Peyer's patch (tissue), 4 donors: ENCODE measurements at regions not wholly inside any gene's neighbourhood (a gene's known extent, or its start where the extent isn't known, plus 50 kb on each side); places are given as distances from the start of the nearest gene placed in this dataset.
A peak's percentile ranks its signal among the peaks of the same experiment; 100 is the strongest.

Source experiments
- DNase-seq, 3 donors: peaks; one replicate each; pipeline ENCODE4 v3.0.0-alpha.2; 2017 to 2019
- H3K27ac ChIP-seq, 4 donors: fragments of 200-600 bp; sonication (generic); one replicate each; pipeline ENCODE4 v1.5.1; 2016 to 2019
- H3K27me3 ChIP-seq, 2 donors: fragments of 200-600 bp; sonication (generic); one replicate each; pipeline ENCODE4 v1.5.1; 2019
- H3K36me3 ChIP-seq, 3 donors: fragments of 200-600 bp; sonication (generic); one replicate each; pipeline ENCODE4 v1.5.1; 2016 to 2019
- H3K4me1 ChIP-seq, 4 donors: fragments of 200-600 bp; sonication (generic); one replicate each; pipeline ENCODE4 v1.5.1; 2016 to 2019
- H3K4me3 ChIP-seq, 4 donors: fragments of 200-600 bp; sonication (generic); 1 replicate in 3 of 4; 2 replicates in 1 of 4; pipeline ENCODE4 v1.5.1; 2016 to 2019; ENCODE audit warnings: mild to moderate bottlenecking in 1 of 4
- H3K9me3 ChIP-seq, 4 donors: fragments of 200-600 bp; sonication (generic); one replicate each; pipeline ENCODE4 v1.5.1; 2016 to 2019; ENCODE audit warnings: mild to moderate bottlenecking in 1 of 4
- POLR2A ChIP-seq, 2 donors: fragments of 450-650 bp; IDR thresholded peaks; one replicate each; pipeline ENCODE4 v1.5.1; 2017; ENCODE audit warnings: antibody characterized with exemption in 2 of 2, mild to moderate bottlenecking in 2 of 2, moderate library complexity in 2 of 2
- TF ChIP-seq, protein P1 (sequence below), 6 experiments: fragments of 450-650 bp in 4 of 6; fragments of 200-600 bp in 2 of 6; sonication (generic) in 1 of 6; IDR thresholded peaks; one replicate each; pipeline ENCODE4 v1.5.1; 2017 to 2019; ENCODE audit warnings: antibody characterized with exemption in 6 of 6, mild to moderate bottlenecking in 3 of 6, moderate library complexity in 1 of 6

DNA sequence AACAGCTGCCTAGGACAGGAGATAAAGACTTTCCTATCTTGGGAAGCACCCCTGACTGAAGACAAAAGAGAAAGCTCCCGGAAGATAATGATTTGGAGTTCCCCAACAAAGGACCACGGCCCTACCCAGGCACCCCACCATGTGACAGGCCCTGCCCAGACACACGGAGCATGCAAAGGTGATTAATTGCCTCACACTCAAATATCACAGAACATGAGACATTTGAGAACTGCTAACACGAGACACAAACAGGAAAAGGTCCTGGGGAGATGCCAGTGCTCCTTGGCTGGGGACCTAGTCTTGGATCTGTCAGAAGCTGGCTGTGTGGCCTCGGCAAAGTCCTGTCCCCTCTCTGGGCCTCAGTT, 82.5 kb upstream of the PTPN1 start:
- no peaks in the 10 kb centered on the region for H3K36me3 ChIP-seq
- H3K27me3 ChIP-seq: no peaks in the 10 kb centered on the region
- DNase-seq: no peak
- TF ChIP-seq, protein P1, sequence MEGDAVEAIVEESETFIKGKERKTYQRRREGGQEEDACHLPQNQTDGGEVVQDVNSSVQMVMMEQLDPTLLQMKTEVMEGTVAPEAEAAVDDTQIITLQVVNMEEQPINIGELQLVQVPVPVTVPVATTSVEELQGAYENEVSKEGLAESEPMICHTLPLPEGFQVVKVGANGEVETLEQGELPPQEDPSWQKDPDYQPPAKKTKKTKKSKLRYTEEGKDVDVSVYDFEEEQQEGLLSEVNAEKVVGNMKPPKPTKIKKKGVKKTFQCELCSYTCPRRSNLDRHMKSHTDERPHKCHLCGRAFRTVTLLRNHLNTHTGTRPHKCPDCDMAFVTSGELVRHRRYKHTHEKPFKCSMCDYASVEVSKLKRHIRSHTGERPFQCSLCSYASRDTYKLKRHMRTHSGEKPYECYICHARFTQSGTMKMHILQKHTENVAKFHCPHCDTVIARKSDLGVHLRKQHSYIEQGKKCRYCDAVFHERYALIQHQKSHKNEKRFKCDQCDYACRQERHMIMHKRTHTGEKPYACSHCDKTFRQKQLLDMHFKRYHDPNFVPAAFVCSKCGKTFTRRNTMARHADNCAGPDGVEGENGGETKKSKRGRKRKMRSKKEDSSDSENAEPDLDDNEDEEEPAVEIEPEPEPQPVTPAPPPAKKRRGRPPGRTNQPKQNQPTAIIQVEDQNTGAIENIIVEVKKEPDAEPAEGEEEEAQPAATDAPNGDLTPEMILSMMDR (IDR thresholded peaks at IDR 0.05): no peak
- no peak for TF ChIP-seq POLR2A (IDR thresholded peaks at IDR 0.05)
- H3K9me3 ChIP-seq: no peaks in the 10 kb centered on the region
- H3K4me3 ChIP-seq: no peak overlapping the region
- H3K4me1 ChIP-seq: peaks cover 0 to 21% (median 6%) of the 10 kb centered on the region in 4 donors
- H3K27ac ChIP-seq: peak overlapping the region in 1 of 4 donors; percentile 37

GRCh38 chr20:50428097-50428828, 81.9 kb upstream of the PTPN1 start:
- Histone ChIP-seq H3K27me3 (no peaks in the 10 kb centered on the region), H3K36me3 (no peaks in the 10 kb centered on the region), H3K9me3 (no peaks in the 10 kb centered on the region), H3K27ac (peak overlapping the region in 1 of 4 donors; percentile 37), H3K4me1 (peaks cover 0 to 19% (median 5%) of the 10 kb centered on the region in 4 donors), H3K4me3 (no peak overlapping the region)
- no peak for DNase-seq
- no peak for TF ChIP-seq POLR2A (IDR thresholded peaks at IDR 0.05)
- TF ChIP-seq, protein P1 (IDR thresholded peaks at IDR 0.05): no peak

GRCh38 chr20:50429412-50429811, 80.8 kb upstream of the PTPN1 start:
- Histone ChIP-seq H3K27ac (no peak overlapping the region), H3K27me3 (no peaks in the 10 kb centered on the region), H3K4me3 (no peak overlapping the region), H3K4me1 (peaks cover 0 to 7% (median 0%) of the 10 kb centered on the region in 4 donors), H3K9me3 (no peaks in the 10 kb centered on the region), H3K36me3 (no peaks in the 10 kb centered on the region)
- DNase-seq: no peak
- TF ChIP-seq POLR2A (IDR thresholded peaks at IDR 0.05): no peak
- TF ChIP-seq, protein P1 (IDR thresholded peaks at IDR 0.05): no peak

GRCh38 chr20:50431066-50431450, 79.1 kb upstream of the PTPN1 start:
- H3K27me3 ChIP-seq: no peaks in the 10 kb centered on the region
- no peak for TF ChIP-seq POLR2A (IDR thresholded peaks at IDR 0.05)
- TF ChIP-seq, protein P1 (IDR thresholded peaks at IDR 0.05): no peak
- no peak overlapping the region for H3K4me3 ChIP-seq
- no peaks in the 10 kb centered on the region for H3K9me3 ChIP-seq
- DNase-seq: no peak
- peaks cover 0 to 3% (median 0%) of the 10 kb centered on the region in 4 donors for H3K4me1 ChIP-seq
- H3K27ac ChIP-seq: no peak overlapping the region
- H3K36me3 ChIP-seq: no peaks in the 10 kb centered on the region

DNA sequence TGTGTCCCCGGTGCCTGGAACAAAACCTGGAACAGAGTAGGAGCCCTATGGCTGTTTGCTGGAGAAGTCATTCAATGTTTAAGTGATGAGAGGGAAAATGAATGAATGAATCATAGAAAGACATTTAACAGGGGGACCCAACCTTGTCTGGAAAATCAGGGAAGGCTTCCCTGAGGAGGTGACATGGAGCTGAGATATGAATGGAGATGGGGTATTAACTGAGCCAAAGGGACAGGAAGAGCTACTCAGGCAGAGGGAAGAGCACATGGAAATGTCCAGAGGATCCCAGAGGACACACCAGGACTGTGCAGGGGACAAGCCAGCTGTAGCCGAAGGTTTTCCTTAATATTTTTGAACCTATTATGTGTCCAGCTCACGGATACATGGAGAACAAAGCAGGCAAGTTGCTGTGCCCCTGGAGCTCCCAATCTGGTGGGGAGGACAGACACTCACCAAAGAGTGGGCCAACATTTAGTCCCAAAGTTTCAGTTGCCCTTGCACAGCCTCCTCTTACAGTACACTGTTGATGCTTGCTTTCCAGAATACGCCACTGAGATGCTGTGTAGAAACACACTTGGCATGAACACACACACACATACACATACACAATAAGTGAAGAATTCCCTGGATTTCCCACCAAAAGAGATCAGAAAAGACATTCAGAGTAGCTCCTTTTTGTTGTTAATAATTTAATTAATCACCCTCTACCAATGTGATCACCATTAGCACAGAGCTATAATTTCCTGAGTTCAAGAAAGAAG, 77.0 kb upstream of the PTPN1 start:
- no peak overlapping the region for H3K4me3 ChIP-seq
- H3K9me3 ChIP-seq: no peaks in the 10 kb centered on the region
- no peaks in the 10 kb centered on the region for H3K36me3 ChIP-seq
- no peak for TF ChIP-seq POLR2A (IDR thresholded peaks at IDR 0.05)
- TF ChIP-seq, protein P1 (IDR thresholded peaks at IDR 0.05): no peak
- H3K27me3 ChIP-seq: no peaks in the 10 kb centered on the region
- peak overlapping the region in 1 of 4 donors; percentile 32 for H3K27ac ChIP-seq
- H3K4me1 ChIP-seq: no peaks in the 10 kb centered on the region
- DNase-seq: no peak
